DMS 273 (cell line): ENCODE measurements at regions not wholly inside any gene's neighbourhood (a gene's known extent, or its start where the extent isn't known, plus 50 kb on each side); places are given as distances from the start of the nearest gene placed in this dataset.
"Not testable (repeated sequence)": the region's sequence is repeated elsewhere in the genome, so short reads cannot be mapped to it uniquely, and the experiment has no call there.

Experiments used
- DNase-seq: peaks from one replicate; lab custom pipeline; 2025; ENCODE audit not compliant: unreplicated experiment; lab: John Stamatoyannopoulos, UW

GRCh38 chr3:187540847-187541246, 129.3 kb downstream of the SST start:
- no peak for DNase-seq

- DNase-seq, result no peak
These were observed 134.0 kb downstream of the SST start for GRCh38 chr3:187536185-187536584.

- no peak for DNase-seq
These were observed 136.4 kb downstream of the SST start for GRCh38 chr3:187533797-187534196.

- no peak for DNase-seq
These were observed 138.4 kb downstream of the SST start for GRCh38 chr3:187531831-187532230.

- DNase-seq, result no peak
These were observed 147.3 kb downstream of the SST start for GRCh38 chr3:187522890-187523289.

GRCh38 chr3:187522293-187522692, 147.9 kb downstream of the SST start:
- no peak for DNase-seq

GRCh38 chr3:187521546-187521945, 148.6 kb downstream of the SST start:
- DNase-seq, result no peak

GRCh38 chr3:187520027-187520945, 149.9 kb downstream of the SST start:
- no peak for DNase-seq

GRCh38 chr3:187519428-187519890, 150.7 kb downstream of the SST start:
- no peak for DNase-seq

- no peak for DNase-seq
These were observed 150.4 kb downstream of the RTP4 start for GRCh38 chr3:187518616-187519015.

- DNase-seq, result no peak
These were observed 150.0 kb downstream of the RTP4 start for GRCh38 chr3:187518207-187518606.

GRCh38 chr3:187516446-187517185, 148.4 kb downstream of the RTP4 start:
- no peak for DNase-seq

GRCh38 chr3:187507905-187508304, 139.7 kb downstream of the RTP4 start:
- no peak for DNase-seq

GRCh38 chr3:187507266-187507665, 139.1 kb downstream of the RTP4 start:
- no peak for DNase-seq

GRCh38 chr3:187504435-187504834, 136.2 kb downstream of the RTP4 start:
- DNase-seq, result no peak

- no peak for DNase-seq
These were observed 130.1 kb downstream of the RTP4 start for GRCh38 chr3:187498211-187498724.

GRCh38 chr3:187497052-187497451, 128.9 kb downstream of the RTP4 start:
- DNase-seq, result no peak

GRCh38 chr3:187494056-187494455, 125.9 kb downstream of the RTP4 start:
- DNase-seq, result not testable (repeated sequence)

GRCh38 chr3:187491371-187491770, 123.2 kb downstream of the RTP4 start:
- DNase-seq, result no peak

- no peak for DNase-seq
These were observed 122.2 kb downstream of the RTP4 start for GRCh38 chr3:187490366-187490765.

- no peak for DNase-seq
These were observed 116.5 kb downstream of the RTP4 start for GRCh38 chr3:187484547-187485295.
